ENCODE measurements at regions not wholly inside any gene's neighbourhood (a gene's known extent, or its start where the extent isn't known, plus 50 kb on each side); places are given as distances from the start of the nearest gene placed in this dataset.

DNA sequence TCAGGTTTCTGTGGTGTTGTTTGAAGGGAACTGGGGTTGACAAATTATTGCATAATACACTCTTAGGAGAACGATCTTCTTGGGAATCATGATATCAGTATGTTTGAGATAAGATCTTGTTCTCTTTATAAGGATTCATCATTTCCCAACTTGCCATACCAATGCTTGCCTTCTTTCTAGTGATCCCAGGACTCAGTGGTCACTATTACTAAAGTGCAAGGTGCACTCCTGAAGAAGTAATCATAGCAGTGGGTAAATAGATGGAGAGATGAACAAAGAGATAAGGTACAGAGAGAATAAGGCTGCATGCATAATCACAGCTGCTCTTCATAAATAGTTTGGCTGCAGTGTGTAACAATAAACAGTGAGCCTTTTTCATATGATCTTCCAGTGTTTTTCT lies 404.0 kb downstream of the DOK5 start:
- TF ChIP-seq, protein P1, sequence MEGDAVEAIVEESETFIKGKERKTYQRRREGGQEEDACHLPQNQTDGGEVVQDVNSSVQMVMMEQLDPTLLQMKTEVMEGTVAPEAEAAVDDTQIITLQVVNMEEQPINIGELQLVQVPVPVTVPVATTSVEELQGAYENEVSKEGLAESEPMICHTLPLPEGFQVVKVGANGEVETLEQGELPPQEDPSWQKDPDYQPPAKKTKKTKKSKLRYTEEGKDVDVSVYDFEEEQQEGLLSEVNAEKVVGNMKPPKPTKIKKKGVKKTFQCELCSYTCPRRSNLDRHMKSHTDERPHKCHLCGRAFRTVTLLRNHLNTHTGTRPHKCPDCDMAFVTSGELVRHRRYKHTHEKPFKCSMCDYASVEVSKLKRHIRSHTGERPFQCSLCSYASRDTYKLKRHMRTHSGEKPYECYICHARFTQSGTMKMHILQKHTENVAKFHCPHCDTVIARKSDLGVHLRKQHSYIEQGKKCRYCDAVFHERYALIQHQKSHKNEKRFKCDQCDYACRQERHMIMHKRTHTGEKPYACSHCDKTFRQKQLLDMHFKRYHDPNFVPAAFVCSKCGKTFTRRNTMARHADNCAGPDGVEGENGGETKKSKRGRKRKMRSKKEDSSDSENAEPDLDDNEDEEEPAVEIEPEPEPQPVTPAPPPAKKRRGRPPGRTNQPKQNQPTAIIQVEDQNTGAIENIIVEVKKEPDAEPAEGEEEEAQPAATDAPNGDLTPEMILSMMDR (IDR thresholded peaks at IDR 0.05) = no peak
- TF ChIP-seq EZH2 (IDR thresholded peaks at IDR 0.05; ENCODE audit: borderline replicate concordance, insufficient read depth, low read depth, low read length, poor library complexity, severe bottlenecking) = no peak
